ENCODE measurements at regions not wholly inside any gene's neighbourhood (a gene's known extent, or its start where the extent isn't known, plus 50 kb on each side); places are given as distances from the start of the nearest gene placed in this dataset.

DNA sequence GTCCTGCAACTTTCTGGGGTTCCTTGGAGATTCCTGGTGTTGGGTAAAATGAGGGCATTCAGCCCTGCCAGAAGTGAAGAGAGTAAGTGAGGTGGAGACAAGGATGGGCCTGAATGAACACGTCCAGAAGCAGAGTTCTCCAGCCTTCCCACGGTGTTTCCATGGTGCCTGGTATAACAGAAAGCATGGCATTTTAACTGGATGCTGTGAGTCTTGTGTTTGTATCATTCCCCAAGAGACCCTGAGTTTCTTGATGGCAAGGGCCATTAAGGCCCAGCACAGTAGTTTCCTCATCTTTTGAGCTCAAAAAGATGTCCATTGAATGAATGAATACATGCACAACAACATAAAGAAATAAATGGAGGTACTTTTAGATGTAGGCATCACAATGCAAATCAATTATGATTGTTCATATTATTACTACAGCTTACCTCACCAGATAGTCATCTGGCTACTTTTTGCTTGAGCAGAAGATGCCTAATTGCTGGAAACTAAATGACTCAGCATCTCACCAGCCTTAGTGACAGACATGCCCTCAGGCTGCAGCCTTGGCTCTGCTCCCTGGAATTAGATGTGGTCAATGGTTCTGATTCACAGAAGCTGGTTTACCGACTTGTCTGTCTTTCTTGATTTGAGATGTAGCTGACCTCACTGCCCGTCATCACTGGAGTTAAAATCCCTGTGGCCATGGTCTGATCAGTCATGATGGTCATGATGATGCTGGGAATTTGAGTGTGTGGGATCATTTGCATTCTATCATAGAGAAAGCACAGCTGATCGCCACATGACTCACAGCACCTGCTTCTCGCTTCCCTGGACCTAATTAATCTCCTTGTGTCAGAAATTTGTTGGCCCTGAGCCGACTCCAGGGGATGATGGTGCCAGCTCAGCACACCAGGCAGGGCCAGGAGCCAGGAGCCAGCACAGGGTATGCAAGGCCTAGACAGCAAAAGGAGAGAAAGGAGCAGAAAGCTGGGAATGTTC is 83.9 kb downstream of the CXCL12 start:
- DNase-seq (ENCODE audit: low spot score), result no peak

- no peak for DNase-seq (ENCODE audit: low spot score)
These were observed 86.2 kb downstream of the CXCL12 start for GRCh38 chr10:44298713-44299112.

DNA sequence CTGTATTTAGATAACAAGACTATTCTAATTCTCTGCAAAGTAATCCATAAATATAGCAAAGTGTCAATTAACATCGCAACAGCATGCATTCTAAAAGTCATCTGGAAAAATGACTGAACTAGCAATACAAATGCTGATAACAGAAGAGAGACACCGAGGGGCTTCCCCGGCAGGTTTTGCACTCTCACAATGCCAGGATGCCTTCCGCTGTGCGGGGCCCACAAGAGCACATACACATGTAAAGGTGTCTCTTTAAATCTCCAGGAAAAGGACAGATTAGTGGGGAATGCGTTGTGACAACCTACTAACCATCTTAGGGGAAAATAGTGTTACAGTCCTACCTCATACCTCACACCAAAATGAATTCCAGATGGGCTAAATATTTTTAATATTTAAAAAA is 86.9 kb downstream of the CXCL12 start:
- DNase-seq (ENCODE audit: low spot score), result no peak

GRCh38 chr10:44295644-44296241 is 89.2 kb downstream of the CXCL12 start:
- no peak for DNase-seq (ENCODE audit: low spot score)

- no peak for DNase-seq (ENCODE audit: low spot score)
These were observed 90.0 kb downstream of the CXCL12 start for GRCh38 chr10:44294726-44295412.

GRCh38 chr10:44293842-44294241 is 91.1 kb downstream of the CXCL12 start:
- DNase-seq (ENCODE audit: low spot score), result no peak

GRCh38 chr10:44293306-44293778 is 91.6 kb downstream of the CXCL12 start:
- no peak for DNase-seq (ENCODE audit: low spot score)

GRCh38 chr10:44292390-44293002 is 92.4 kb downstream of the CXCL12 start:
- no peak for DNase-seq (ENCODE audit: low spot score)

DNA sequence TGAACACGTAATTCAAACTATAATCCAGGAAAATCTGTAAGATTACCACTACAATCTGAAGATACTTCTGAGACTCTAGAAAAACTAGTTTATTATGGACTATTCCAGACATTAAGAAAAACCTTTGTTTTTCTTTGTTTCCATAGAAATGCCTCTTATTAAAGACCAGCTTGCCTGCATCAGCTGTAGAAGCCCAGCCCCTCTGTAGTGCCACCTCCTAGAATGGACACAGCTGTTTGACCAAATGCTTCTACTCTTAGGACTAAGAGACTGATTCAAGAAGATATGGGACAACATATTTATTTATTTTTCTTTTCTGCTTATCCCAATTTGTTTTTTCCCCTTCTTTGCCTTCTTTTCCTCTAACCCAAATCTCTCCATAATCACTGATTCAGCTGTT is 93.8 kb downstream of the CXCL12 start:
- no peak for DNase-seq (ENCODE audit: low spot score)

- no peak for DNase-seq (ENCODE audit: low spot score)
These were observed 95.8 kb downstream of the CXCL12 start for GRCh38 chr10:44289125-44289524.

DNA sequence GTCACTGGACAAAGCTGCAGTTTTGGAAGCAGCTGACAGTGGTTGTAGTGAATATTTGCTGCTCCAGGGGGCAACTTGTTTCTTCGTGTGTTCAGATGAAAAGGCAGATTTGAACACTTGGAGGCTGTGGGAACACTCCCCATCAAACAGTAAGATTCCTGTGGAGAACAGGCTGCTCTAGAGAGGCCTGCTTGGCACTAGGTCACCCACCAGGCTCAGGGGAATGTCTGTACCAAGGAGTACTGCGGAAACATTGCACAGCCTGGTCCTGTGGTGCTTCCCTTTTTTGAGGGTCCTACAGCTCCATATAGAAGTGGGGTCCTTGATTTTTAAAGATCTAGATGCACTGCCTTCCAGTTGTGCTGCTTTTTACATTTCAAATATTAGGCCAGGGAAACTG is 97.5 kb downstream of the CXCL12 start:
- DNase-seq (ENCODE audit: low spot score), result no peak

- no peak for DNase-seq (ENCODE audit: low spot score)
These were observed 100.5 kb downstream of the CXCL12 start for GRCh38 chr10:44284198-44285084.

GRCh38 chr10:44282626-44283300 is 102.1 kb downstream of the CXCL12 start:
- DNase-seq (ENCODE audit: low spot score), result no peak

- DNase-seq (ENCODE audit: low spot score), result no peak
These were observed 103.2 kb downstream of the CXCL12 start for GRCh38 chr10:44281662-44282061.

DNA sequence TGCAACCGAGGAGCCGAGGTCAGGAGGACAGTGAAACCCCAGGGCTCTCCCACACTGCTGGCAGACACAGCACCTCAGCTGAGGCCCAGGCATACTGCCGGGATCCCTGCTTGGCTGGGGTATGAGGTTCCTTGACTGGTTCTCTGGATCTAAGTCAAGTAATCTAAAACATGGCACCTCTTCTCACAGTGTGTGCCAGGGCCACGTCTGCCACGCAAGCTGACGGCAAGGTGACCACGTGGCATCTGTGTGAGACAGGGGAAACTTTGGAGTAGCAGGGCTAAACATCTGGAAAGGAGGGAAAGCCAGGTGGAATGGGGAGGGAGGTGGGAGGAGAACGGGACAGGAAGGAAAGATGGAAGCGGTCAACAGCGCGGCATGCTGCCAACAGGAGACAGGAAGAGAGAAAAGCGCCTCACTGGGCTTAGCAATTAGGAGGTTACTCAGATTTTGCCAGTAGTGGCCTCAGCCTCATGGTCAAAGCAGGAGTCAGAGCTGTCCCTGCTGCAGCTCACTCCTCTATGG is 103.7 kb downstream of the CXCL12 start:
- DNase-seq (ENCODE audit: low spot score), result no peak

DNA sequence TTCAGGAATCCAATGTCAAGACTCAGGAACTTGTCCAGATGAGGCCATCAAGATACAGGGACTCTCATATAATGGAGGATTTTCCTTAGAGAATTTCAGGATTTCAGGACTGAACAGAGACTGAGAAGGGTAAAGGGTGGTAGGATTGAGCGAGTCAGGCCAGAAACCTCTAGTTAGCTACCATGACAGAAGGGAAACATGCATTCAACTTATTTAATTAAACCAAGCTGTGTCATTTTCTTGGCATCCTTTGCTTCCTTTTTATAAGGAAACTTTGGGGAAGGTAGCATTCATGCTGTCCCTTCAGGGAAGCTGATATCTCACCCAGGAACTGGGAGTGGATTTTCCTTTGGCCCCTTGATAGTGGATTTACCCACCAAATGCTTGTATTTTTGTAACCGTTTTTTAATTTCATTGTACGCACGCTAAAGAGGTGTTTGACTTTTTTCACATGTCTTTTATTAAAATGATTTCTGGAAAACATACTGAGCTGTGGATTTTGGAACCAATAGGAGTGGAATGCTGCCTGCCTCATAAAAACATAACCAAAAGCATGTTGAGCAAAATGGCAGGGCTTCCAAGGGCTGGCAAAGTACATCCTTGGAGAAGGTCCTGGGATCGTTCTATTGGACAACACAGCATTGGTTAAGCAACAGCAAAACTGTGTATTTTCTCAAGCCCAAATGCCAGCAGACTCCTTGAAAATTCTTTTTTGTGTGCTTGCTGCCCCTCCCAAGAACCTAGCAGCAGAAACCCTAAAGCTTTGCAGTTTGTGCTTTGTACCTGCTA is 104.5 kb downstream of the CXCL12 start:
- no peak for DNase-seq (ENCODE audit: low spot score)

DNA sequence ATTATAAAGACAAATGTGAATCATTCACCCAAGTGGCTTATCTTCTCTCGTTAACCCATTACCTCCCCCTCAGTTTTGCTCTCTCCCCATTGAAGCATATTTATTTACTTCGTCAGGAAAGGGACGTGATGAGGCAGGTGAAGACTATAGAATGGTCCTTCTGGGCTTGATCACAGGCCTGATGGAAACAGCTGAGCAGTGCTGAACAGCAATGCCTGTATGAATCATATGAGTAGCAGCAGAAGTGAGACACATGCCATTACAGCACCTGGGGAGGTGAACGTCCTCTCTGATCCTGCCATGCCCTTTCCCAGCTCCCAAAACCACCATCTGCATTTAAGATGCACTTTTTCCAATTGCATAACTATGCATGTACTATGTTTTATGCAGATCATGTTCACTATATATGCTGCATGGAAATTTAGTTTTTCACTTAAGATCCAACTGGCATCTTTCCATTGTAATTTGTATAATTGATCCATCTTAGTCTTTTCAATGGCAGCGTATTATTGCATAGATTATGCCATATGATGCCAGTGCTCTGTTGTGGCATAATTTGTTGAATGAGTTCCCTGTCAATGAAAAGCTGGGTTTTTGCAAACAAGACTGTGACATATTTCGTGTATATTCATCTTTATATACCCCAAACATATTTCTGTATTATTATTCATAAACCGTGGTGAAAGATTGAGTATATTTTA is 105.3 kb downstream of the CXCL12 start:
- DNase-seq (ENCODE audit: low spot score), result no peak

DNA sequence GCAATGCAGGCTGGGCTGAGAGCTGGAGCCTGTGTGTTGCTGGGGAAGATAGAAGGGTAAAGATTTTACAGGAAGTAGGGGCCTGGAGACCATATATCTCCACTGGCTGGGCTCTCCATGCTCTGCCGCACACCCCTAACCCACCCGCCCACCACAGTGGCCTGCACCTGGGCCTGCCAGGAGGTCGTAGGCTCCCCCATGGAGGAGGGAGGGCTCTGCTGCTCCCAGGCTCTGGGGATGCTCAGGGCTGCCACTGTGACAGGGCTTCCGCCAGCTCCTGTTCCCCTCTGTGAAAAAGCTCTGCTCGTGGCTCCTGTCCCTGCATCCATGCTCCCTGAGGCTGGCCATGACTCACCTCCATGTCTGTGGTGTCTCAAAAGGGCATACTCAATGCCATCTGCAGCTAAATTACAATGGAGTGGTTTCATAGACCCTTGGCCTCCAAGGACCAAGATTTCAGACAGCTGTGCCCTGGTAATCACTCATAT is 106.0 kb downstream of the CXCL12 start:
- no peak for DNase-seq (ENCODE audit: low spot score)
